GM18870 (cell line): ENCODE measurements at regions not wholly inside any gene's neighbourhood (a gene's known extent, or its start where the extent isn't known, plus 50 kb on each side); places are given as distances from the start of the nearest gene placed in this dataset.
"Not testable (repeated sequence)": the region's sequence is repeated elsewhere in the genome, so short reads cannot be mapped to it uniquely, and the experiment has no call there.

Experiments
- ATAC-seq: cut with Tn5 transposase; IDR thresholded peaks from one replicate; pipeline ENCODE4 v1.9.1; 2021; ENCODE audit warnings: moderate library complexity; ENCODE audit not compliant: unreplicated experiment

DNA sequence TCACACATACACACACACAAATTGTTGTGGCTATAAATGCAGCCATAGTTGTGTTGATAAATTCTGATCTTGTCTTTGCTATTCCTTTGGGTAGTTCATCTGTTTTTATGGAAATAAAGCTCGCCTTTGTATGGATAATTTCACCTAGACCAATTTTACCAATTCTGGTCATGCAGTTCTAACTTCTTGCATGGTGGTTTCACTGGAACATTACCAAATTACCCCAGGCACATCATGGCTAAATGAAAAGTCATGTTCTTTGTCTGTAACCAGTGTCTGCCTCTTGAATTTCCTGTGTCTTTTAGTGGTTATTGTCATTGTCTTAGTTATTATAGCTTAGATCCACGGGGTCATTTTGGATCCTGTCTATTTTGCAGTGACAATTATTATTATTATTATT lies 50.3 kb upstream of the TMC1 start:
- ATAC-seq, result no peak

DNA sequence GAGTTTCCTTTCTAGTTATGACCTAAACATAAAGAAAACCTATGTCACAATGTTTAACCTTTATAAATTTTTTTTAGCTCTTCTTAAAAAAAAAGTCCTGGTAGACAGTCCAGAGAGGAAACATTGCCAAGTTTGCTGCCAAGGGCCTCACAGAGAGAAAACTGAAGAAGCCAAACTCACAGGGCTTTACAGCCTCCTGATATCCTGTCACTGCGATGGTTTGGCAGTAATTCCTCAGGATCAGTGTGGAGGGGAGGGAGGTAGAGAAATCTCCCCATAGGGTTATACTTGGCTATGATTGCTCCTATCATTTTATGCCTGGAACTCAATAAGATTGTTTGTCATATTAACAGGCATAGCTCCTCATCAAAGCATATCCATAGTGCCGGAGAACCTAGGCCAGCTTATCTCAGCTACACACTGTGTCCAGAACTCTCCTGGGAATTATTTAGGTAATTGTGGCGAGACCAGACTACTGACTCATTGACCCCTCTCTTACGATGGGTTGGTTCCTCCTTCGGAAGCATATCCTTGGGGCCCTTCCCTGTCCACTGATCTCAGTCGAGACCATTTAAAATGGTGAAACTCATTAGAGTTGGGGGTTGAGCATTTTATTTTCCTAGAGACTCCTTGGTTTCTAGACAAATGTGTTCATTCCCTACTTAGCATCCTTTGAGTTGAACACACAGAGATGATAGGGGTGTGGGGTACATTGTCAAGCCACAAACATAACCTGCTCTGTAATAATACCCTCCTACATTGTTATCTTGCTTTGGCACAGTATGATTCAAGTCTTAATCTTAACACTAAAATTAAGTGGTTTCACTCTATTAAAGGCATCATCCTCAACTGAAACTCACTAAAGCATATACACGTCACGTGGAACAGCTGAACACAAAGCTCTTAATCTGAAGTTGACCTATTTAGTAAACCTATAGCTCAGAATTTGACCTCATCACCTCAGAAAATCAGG lies 53.4 kb upstream of the TMC1 start:
- no peak for ATAC-seq

GRCh38 chr9:72465593-72465984 lies 55.8 kb upstream of the TMC1 start:
- ATAC-seq, result no peak

GRCh38 chr9:72464857-72465592 lies 56.4 kb upstream of the TMC1 start:
- ATAC-seq, result no peak

- no peak for ATAC-seq
Measured at GRCh38 chr9:72462340-72462739, 59.1 kb upstream of the TMC1 start.

DNA sequence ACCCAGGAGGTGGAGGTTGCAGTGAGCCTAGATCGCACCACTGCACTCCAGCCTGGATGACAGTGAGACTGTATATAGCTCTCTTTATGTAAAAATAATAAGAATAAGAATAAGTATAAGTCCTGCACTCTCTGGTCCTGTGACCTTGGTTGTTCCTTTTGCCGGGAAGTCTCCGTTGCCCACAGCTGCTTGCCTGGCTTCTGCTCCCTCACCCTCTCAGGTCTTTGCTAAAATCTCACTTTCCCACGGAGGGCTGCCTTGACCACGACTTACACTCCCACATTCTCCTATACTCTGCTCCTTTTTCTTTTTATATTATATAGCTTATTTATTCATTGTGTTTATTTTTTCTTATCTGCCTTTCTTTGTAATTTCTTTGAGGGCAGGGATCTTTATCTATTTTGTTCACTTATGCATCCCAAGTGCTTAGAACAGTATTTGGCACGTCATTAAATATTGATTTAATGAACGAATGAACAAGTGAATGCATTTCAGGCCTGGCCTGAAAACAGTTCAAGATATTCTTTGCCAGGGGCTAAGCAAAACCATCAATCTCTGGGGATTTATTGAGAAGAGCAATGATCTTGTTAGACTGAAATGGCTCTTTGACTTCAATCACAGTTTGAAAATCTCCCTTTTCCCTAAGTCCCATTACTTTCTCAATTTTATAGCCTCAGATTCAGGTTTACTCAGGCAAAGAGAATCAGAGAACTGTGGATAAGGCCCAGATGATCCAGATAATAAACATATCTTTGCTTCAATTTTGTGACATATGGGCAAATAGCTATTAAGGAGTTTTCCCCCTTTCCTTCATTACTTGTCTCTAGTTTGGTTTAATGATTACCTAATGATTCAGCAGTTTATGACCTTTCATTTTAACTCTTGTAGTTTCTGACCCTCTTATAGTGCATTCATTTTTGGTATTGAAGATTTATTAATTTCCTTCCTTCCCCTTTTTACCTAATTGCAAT lies 60.8 kb upstream of the TMC1 start:
- no peak for ATAC-seq

DNA sequence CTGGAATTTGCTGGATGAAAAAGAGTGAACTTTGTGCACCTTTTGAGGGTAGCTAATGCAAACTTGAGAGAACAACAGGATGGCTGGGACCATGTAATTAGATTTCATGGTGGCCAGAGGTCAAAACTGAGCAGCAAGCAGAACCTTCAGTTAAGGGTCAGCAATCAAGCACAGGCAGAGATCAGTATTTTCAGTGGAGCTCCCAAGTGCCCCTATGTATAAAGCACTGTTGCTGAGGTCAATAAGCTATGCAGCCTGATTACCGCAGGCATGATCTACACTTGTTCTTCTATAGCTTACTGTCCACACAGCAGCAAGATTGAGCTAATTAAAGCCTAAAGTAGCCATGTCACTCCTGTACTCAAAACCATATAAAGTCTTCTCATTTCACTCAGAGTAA lies 62.1 kb upstream of the TMC1 start:
- ATAC-seq, result no peak

GRCh38 chr9:72458153-72458552 lies 63.3 kb upstream of the TMC1 start:
- no peak for ATAC-seq

DNA sequence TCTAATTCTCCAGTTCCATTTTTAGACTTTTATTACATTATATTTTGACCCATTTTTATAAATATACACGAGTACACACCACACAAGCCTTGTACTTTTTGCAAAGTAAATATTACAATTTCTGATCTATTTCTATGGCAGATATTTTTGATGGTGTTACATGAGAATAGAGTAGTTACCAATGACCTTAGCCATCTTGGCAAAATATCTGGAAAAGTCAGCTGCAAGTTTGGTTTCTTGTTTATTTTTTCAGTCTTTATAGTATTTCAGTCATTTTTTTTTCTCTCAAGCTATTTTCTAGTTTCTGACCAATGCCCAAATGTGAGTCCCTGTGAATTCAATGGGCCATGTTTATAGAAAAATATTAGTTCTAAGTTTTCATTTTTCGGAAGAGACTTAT lies 64.0 kb upstream of the TMC1 start:
- ATAC-seq, result no peak

DNA sequence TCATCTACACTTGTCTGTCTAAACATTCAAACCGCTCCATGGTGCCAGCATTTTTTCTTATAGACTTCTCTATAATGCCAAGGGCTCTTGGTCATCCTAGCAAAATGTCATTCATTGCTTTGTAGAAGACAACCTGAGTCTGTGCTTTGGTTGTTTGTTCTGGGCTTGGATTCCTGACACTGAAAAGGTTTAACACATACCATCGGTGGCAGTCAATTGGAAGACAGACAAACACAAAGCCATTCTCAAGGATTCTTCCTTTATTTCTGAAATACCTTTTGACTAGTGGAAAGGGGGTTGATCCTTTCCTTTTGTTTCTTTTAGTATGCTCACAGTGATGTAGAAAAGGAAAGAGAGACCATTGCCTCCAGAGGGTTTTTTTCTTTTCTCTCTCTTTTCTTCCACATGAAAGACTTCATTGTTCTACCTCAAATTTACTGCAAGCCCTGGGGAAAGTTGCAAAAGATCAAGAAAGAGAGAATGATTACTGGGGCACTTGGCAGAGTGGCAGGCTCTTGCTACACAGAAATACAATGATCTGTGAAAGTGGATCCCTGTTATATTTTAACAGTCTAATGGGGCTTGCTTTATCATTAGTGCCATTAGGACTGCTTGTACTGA lies 66.4 kb upstream of the TMC1 start:
- no peak for ATAC-seq

DNA sequence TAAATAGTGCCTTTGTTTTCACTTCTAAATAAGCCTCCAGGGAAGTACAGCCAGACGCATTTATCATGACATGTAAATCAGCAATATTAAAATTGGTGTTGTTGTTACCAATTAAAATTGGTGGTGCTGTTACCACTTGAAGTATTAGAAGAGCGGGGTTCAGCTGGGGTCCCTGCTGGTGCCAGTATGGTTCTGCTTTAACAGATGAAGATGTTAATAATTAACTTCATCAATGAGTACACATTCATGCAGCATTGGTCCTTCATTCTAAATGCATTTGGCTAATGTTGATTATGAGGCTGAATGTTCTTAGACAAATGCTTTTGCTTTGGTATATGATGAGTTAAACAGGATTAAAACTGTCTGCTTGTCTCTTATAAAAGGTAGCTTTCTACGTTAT lies 67.6 kb upstream of the TMC1 start:
- no peak for ATAC-seq

DNA sequence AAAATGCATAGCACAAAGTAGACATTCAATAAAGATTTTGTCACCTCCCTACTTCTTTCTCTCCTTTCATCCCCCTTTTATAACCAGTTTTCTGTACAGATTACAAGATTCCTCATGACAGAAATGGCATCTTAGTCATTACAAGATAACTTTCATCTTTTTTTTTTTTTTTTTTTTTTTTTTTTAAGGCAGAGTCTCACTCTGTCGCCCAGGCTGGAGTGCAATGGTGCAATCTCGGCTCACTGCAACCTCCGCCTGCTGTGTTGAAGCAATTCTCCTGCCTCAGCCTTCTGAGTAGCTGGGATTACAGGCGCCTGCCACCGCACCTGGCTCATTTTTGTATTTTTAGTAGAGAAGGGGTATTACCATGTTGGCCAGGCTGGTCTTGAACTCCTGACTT lies 75.2 kb upstream of the TMC1 start:
- ATAC-seq, result not testable (repeated sequence)

GRCh38 chr9:72445306-72445995 lies 76.0 kb upstream of the TMC1 start:
- no peak for ATAC-seq

- ATAC-seq, result no peak
Measured at GRCh38 chr9:72444435-72444834, 77.0 kb upstream of the TMC1 start.

DNA sequence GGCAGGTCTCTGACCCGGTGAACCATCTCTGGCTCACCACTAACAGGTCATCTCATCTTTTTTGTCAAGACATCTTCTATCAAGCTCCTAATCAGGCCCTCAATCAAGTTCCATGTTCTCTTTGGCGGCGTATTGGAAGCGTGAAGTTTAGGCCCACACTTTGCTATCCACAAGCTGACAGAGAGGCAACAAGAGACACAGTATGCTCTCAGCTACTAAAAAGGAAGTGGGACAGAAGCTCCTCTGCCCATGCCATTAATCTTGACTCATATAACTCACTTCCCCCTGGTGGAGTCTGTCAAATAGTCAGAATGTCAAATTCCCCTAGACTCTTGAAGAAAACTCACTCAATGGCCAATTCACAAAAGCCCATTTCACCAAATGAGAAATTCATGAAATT lies 77.6 kb upstream of the TMC1 start:
- ATAC-seq, result peak; percentile 90

GRCh38 chr9:72441848-72442607 lies 77.0 kb upstream of the ZFAND5 start:
- no peak for ATAC-seq

DNA sequence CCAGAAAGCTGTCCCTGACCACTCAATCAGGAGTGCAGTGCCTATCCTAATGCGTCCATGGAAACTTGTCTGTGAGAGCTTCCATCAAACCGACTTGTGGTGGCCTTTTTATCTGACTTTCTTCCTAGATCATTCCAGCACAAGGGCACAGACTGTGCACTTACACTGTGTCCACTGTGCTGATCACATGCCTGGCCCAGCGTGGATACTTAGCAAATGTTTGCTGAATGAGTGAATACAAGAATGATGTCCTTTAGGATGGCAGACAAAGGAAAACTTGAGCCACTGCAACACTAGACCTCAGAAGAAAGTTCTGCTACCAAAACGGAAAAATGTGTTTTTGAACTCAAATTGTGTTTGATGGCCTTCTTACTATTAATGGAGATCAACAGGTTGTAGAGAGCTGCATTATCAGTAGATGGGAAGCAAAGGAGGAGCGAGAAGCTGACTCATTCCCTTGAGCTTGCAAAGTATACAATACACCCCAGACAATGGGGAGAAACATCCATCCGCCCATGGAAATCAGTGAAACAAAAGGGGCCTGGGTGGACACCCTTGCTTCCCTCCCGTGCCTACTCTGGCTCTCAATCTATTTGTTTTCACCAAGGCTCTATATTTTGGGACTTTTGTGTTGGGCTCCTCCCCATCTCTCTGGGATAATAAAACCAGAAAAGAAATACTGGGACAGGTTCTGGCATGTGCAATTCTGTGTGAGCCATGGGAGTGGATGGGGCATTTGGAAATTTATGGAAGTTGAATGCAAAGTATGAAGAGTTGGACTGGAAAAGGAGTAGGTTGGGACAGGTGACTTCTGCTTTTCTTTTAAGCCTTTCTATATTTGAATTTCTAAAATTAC lies 76.2 kb upstream of the ZFAND5 start:
- no peak for ATAC-seq

DNA sequence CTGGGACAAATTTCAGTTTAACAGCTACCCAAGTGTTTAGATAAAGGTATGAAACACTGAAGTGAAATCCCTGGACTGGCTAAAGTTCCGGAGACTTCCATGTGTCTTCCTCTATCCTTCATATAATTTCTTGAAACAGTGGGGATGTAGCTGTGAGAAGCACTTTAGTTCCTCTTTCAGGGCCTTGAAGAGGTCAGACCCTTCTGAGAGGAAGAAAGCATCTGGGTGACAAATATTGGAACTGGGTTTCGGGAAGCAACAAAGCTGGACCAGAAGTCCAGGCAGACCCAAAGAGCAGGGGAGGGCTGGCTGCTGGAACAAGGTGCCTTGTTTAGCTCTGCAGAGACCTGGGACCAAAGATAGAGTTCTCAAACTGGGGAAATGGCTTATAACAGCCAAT lies 75.4 kb upstream of the ZFAND5 start:
- no peak for ATAC-seq
